ENCODE measurements at regions not wholly inside any gene's neighbourhood (a gene's known extent, or its start where the extent isn't known, plus 50 kb on each side); places are given as distances from the start of the nearest gene placed in this dataset.

DNA sequence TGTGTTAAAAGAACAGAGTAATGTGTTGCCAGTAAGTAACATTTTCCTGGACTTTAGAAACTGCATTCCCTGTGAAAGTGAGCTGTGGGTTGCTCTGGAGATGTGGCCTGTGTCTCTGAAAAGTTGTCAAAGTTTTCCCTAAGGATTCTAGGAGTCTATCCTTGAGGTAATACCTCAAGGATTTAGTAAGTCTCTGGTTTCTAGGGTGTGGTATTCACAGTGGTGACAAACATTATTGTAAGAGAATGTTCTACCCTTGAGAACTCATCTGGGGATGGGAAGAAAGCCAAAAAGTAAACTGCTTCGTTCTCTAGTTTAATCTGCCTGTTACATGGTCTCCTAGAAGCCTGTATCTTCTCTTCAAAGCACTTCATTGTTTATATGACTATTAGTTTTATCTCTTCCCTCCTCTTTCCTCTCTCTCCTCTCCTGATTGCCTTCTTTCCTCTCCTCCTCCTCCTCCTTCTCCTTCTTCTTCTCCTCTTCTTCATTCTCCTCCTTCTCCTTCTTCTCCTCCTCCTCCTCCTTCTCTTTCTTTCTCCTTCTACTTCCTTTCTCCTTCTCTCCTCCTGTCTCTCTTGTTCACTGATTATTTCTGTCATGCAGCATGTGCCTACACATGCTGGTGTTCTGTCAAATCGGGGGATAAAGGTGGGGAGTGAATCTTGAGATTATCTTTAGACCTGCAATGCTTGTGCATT, 321.3 kb downstream of the PTTG2 start:
- TF ChIP-seq, protein P1, sequence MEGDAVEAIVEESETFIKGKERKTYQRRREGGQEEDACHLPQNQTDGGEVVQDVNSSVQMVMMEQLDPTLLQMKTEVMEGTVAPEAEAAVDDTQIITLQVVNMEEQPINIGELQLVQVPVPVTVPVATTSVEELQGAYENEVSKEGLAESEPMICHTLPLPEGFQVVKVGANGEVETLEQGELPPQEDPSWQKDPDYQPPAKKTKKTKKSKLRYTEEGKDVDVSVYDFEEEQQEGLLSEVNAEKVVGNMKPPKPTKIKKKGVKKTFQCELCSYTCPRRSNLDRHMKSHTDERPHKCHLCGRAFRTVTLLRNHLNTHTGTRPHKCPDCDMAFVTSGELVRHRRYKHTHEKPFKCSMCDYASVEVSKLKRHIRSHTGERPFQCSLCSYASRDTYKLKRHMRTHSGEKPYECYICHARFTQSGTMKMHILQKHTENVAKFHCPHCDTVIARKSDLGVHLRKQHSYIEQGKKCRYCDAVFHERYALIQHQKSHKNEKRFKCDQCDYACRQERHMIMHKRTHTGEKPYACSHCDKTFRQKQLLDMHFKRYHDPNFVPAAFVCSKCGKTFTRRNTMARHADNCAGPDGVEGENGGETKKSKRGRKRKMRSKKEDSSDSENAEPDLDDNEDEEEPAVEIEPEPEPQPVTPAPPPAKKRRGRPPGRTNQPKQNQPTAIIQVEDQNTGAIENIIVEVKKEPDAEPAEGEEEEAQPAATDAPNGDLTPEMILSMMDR (IDR thresholded peaks at IDR 0.05; ENCODE audit: poor library complexity, severe bottlenecking) = no peak
- TF ChIP-seq SMC3 (conservative IDR thresholded peaks at IDR 0.05; ENCODE audit: poor library complexity) (no peak), RAD21 (conservative IDR thresholded peaks at IDR 0.05) (no peak), EP300 (conservative IDR thresholded peaks at IDR 0.05; ENCODE audit: poor library complexity, severe bottlenecking) (no peak)
